Astrocyte of the cerebellum (primary cell): ENCODE measurements at regions not wholly inside any gene's neighbourhood (a gene's known extent, or its start where the extent isn't known, plus 50 kb on each side); places are given as distances from the start of the nearest gene placed in this dataset.

Experiments
- DNase-seq: peaks from one replicate; pipeline ENCODE4 v3.0.0-alpha.2; 2011; ENCODE audit warnings: low read depth
- H3K4me3 ChIP-seq: 2 replicates; pipeline ENCODE4 v1.5.1; 2011; ENCODE audit warnings: mild to moderate bottlenecking, low read depth, low read length, moderate library complexity
- CTCF ChIP-seq: IDR thresholded peaks from 2 replicates; pipeline ENCODE4 v1.5.1; 2012; ENCODE audit warnings: low read length, low read depth, moderate library complexity, mild to moderate bottlenecking; ENCODE audit errors: missing control alignments
- in situ Hi-C: cut with HindIII; loops from 2 replicates; pipeline ENCODE4 v1.10.0; 2017; ENCODE audit warnings: low sequenced_read_pairs

- DNase-seq: no peak
- TF ChIP-seq CTCF: no peak
- peak overlapping the region; percentile 5 for H3K4me3 ChIP-seq
- in situ Hi-C loops: no loop called here
These were observed 58.0 kb downstream of the CGGBP1 start for GRCh38 chr3:88000853-88001252.

GRCh38 chr3:87997966-87998365, 60.8 kb downstream of the CGGBP1 start:
- in situ Hi-C loops: no loop called here
- no peak for TF ChIP-seq CTCF
- H3K4me3 ChIP-seq: no peak overlapping the region
- no peak for DNase-seq

- TF ChIP-seq CTCF: no peak
- H3K4me3 ChIP-seq: no peak overlapping the region
These were observed 61.5 kb downstream of the CGGBP1 start for GRCh38 chr3:87997298-87997697.

GRCh38 chr3:87996882-87997281, 61.9 kb downstream of the CGGBP1 start:
- TF ChIP-seq CTCF: no peak
- in situ Hi-C loops: no loop called here
- DNase-seq: no peak
- no peak overlapping the region for H3K4me3 ChIP-seq

More at GRCh38 chr3:87997298-87997697, 61.5 kb downstream of the CGGBP1 start:
- no peak for DNase-seq
- in situ Hi-C loops: no loop called here

- TF ChIP-seq CTCF: no peak
- DNase-seq: no peak
- in situ Hi-C loops: no loop called here
- H3K4me3 ChIP-seq: no peak overlapping the region
These were observed 65.2 kb downstream of the CGGBP1 start for GRCh38 chr3:87993566-87993965.

GRCh38 chr3:87987952-87988351, 70.9 kb downstream of the CGGBP1 start:
- in situ Hi-C loops: no loop called here
- TF ChIP-seq CTCF: no peak
- H3K4me3 ChIP-seq: no peak overlapping the region
- DNase-seq: no peak

GRCh38 chr3:87982421-87982820, 76.4 kb downstream of the CGGBP1 start:
- in situ Hi-C loops: no loop called here
- DNase-seq: no peak
- H3K4me3 ChIP-seq: no peak overlapping the region
- TF ChIP-seq CTCF: no peak
